HG03558 (cell line): ENCODE measurements at regions not wholly inside any gene's neighbourhood (a gene's known extent, or its start where the extent isn't known, plus 50 kb on each side); places are given as distances from the start of the nearest gene placed in this dataset.

ENCODE experiments used
- ATAC-seq: cut with Tn5 transposase; IDR thresholded peaks from one replicate; pipeline ENCODE4 v1.9.1; 2021; ENCODE audit warnings: moderate number of reproducible peaks; ENCODE audit not compliant: unreplicated experiment; ENCODE audit errors: extremely low read depth

DNA sequence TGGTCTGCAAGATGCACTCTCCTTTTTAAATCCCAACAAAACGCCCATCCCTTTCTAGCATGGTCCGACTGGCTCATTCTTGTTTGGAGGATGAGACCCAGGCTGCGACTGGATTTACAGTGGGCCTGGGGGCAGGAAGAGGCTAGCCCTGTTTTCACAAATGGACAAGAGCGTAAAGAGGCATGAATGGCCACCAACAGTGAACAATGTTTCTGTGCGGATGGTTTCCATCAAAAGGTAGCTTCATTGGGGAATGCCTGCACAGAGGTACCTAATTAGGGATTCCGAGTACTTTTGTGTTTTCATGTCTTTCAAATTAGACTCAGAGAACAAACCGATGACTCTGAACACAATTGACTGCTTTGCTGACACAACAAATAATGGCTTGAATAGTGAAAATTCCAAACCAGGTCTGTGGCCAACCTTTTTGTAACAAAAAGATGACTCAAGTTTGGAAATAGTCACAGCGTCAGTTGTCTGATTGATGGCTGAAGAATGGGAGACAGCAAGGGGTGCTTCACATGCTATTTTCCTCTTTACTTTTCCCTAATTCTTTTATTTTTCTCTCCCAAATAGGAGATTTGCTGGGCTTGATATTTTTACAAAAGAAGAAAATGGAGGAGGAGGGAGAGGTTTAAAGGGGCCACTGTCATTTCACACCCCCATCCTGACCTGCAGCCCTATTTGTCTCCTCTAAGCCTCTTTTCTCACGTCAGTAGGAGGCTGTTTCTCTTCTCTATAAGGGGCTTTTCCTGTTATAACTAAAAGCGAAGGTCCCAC lies 208.1 kb upstream of the S1PR3 start:
- no peak for ATAC-seq

DNA sequence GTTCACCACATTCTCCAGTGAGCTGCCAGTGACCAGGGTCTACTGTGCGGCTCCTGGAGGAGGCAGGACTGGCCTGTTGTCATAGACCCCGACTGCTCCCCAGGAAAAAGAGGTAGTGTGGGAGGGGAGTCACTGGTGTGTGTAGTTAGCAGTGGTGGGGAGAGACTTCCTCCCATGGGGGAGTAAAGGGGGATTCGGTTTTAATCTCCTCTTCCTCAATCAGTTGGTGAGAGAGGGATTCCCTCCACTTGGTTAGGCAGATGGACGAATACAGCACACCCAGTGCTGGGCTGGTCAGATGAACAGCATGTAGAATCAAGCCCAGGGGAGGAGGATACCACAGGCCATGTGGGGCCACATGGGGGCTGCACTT lies 207.6 kb upstream of the S1PR3 start:
- ATAC-seq: no peak

DNA sequence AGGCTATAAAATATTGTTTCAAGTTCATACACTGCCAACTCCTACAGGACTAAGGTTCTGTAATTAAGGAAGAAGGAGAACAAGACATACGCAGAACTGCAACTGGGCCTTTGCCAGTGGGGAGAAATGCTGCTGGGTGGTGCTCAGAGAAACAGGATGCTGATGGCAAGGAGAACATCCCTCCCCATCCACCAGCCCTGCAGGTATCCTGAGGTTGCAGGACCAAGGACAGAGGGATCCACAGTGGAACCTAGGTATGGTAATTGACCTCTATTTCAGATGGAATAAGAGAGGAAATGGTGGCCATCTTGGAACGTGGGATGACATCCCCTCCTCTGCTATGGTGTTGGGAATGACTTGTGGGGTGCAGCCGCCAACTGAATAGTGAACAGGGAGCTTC lies 206.3 kb upstream of the S1PR3 start:
- ATAC-seq: no peak

DNA sequence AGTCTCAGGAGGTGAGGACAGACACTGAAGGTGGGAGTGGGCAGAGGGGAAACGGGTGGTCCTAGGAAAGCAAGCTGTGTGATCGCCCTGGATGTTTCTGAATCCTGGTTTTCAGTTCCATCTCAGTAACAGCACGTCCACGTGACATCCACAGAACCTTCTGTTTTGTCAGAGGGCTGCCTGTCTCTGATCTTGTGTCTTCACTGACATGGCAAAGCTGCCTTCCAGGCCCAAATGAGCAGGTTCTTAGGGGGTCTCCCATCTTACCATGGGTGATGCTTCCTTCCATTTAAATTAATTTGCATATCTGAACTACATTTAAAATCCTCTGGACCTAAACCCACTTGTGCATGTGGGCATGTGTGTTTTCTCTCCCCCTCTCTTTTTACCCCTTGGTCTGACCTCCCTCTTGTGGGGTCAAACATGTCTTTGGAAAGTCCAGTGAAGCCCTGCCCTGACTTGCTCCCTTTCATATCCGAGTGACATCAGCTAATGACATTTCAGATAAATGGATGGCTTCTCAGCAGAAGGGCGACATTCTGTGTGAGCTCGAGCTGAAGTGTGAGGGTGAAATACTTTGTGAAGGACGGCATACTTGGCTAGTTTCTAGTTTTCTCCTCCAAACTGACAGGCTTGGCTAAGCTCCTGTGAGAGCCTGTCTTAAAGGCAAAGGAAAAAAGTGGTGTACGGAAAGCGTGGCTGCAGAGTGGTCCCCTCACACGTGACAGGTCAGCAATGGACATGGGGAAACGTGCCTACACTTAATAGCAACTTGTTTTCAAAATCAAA lies 204.8 kb upstream of the S1PR3 start:
- ATAC-seq: no peak

DNA sequence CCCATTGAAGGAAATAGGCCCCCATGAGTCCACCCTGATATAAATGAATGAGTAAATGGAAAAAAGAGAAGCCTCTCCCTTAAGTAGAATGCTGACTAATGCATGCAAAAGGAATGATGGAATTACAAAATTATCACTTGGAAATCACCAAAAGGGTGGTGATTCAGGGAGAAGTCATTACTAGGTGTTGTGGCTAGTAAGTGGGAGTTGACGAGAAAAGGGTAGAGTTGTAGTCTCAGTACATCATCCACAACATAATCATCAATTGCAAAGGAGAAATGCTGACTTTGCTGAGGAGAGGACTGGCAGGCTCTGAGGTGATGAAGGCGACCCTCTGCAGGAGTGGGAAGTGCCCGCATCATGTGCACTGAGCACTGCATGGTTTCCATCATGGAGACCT lies 201.5 kb upstream of the S1PR3 start:
- no peak for ATAC-seq

DNA sequence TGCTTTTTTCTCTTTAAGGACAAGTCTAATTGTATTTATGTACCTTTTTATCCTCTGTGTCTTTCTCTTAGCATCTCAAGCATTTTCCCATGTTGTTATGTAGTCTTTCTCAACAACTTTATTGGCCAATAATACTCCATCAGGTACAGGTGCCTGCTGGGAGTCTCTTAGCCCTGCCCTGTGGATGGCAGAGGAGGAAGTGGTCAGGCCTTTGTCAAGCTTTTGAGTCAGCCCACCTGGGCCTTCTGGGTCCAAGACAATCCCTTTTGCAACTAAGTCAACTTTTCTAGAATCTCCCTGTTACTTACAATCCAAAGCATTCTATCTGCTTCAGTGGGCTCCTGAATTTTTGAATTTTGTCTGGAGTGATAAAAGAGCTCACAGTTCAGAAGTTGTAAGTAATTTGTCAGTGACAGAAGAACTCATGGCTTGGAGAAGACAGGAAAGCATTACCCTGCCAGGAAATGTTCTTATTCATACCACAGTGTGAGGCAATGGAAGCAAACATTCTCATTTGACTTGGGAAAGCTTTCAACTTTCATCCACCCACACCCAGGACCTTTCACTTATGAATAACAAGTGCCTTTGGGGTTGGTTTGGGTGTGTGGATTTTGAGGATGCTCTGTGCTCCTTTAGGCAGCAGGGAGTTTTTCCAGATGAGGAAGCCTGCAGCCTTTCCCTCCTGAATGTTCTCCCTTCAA lies 200.0 kb upstream of the S1PR3 start:
- no peak for ATAC-seq

DNA sequence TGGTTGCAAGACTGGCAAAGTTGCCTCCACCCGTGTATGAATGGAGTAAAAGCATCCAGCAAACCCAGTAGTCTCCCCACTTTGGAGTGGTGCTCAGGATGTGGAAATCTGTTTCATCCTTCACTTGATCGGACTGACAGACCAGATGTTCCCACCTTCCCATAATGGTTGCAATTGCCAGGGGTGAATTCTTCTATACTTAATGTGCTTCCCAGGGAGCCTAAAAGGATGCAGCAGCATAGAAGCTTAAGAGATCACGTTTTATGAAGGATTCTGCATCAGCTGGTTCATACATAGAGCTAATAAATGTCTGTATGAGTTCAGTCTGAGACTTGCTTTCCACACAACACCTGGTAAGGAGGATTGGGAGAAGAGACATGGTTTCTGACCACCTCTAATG lies 198.8 kb upstream of the S1PR3 start:
- no peak for ATAC-seq

DNA sequence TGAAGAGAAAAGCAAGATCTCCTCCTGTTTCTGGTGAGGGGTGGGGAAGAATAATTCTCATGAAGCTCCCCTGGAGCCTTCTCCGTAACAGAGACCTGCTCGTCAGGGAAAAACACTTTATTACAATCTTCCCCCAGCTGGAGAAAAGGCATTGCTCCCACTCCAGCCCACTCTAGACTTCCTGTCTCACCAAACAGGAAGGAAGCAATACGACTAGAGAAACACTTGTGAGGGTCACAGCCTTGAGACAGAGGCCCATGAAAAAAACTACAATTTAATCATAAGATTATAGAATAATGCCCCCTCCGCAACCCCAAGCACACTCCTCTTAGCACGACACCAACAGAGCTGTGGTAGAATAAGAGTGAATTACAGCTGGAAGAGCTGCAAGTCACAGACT lies 197.2 kb upstream of the S1PR3 start:
- ATAC-seq: no peak

DNA sequence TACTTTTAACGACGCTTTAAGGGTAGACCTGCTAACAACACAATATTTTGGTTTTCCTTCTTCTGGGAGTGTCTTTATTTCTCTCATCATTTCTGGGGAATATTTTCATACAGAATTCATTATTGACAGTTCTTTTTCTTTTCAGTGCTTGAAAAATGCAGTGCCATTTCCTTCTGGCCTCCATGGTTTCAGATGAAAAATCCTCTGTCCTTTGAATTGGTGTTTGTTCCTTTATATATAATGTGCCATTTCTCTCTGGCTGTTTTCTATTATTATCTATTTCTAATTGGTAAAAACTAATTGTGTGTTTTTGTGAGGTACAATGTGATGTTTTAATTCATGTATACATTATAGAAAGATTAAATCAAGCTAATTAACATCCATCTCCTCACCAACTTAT lies 194.3 kb upstream of the S1PR3 start:
- no peak for ATAC-seq

DNA sequence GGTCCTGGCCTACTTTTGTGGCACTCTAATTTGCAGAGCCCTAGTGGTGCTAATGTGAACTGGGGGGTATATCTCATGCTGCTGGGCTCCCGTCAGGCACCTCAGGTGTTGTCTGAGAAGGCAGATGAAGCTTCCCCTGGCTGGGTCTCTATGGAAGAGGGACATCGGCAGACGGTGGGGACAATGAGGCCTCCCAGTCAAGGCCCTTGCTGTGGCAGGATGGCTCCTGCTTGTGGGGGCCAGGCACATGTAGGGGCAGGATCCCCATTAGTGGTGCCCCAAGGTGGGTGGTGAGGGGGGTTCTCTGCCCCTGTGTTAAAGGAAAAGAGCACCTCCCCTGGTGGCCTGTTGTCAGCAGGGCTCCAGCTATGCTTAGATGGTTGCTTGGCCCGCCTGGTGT lies 192.8 kb upstream of the S1PR3 start:
- ATAC-seq: no peak

DNA sequence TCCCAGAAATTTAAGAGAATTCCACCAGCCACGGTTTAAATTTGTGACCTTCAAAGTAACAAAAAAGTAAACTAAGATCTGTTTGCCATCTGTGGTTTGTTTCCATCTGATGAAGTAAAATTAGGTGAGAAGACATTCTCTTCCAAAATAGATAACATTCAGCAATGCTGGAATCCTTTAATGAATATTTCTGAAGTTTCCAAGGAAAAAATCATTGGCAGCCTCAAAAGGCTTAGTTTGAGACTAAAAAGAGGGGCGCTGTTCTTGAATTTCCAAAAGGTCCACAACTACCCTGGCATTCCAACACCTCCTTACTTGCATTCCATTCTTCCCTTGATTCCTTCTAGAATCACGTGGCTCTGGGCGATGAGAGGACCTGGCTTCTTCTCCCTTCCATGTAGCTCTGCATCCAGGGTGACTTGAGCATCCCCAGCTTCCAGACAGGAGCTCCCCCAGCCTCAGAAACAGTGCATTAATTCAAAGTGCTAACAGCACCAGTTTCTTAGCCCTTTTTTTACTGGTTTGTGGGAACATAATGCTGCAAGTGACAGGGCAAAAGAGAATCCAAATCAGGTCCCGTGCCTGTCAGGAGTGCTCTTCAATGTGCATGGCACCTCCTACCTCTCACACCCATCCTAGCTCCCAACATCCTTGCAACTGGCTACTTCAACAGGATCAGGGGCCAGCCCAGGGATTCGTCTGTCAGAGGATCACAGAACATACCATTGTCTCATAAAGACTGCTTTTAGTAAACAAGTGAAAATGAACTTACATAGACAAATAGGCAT lies 191.5 kb upstream of the S1PR3 start:
- ATAC-seq: no peak

DNA sequence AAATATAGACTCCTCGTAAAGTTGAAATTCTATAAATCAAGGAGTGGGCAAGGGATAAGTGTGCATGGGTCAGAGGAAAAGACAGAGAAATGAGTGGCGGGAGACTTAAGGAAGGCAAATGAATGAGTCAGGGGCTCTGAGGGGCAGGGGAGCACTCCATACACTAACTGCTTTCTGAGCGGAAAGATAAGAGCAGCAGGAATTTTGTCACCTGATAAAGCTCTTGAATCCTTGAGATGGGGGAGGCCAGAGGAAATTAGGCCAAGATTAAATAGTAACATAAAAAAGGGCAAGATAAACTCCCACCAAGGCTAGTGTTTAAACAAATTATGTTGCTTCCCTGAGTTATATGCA lies 191.0 kb upstream of the S1PR3 start:
- no peak for ATAC-seq

DNA sequence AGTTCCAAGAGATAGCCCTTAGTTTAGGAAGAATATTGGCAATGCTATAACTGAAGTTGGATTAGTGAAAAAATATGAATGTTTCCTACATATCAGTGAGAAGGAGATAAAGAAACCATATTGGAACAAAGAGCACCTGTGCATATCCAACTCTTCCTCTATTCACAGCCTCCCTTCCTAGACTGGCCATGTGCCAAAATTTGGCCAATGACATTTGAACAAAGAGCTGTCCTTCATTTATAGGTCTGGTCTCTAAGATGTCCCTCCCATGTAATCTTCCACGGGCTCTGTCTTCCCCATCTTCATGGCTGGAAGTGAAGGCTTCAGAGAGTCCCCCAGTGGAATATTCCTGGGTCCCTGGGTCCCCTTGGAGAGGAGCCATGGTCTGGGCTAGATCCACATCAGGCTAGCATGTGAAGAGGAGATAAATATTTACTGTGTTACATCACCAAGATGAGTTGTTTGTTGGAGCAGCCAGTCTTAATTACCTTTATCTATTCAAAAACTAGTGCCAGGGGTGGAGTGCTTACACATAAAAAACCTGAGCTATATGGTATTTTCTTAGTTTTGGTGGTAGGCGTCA lies 190.0 kb upstream of the S1PR3 start:
- no peak for ATAC-seq

DNA sequence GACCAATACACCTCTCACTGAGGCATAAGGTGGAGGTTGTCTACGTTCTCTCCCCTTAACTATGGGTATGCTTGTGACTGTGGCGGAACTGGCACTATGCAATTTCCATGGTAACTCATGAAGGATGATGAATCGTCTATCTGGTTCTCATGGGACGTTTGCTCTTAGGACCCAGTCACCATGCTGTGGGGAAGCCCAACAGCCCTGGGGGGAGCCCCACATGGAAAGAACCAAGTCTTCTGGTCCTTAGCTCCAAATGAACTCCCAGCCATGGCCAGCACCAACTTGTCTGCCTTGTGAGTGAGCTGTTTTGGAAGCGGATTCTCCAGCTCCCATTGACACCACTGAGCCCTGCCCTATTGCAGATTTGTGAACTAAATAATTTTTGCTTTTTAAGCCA lies 188.7 kb upstream of the S1PR3 start:
- ATAC-seq: no peak

DNA sequence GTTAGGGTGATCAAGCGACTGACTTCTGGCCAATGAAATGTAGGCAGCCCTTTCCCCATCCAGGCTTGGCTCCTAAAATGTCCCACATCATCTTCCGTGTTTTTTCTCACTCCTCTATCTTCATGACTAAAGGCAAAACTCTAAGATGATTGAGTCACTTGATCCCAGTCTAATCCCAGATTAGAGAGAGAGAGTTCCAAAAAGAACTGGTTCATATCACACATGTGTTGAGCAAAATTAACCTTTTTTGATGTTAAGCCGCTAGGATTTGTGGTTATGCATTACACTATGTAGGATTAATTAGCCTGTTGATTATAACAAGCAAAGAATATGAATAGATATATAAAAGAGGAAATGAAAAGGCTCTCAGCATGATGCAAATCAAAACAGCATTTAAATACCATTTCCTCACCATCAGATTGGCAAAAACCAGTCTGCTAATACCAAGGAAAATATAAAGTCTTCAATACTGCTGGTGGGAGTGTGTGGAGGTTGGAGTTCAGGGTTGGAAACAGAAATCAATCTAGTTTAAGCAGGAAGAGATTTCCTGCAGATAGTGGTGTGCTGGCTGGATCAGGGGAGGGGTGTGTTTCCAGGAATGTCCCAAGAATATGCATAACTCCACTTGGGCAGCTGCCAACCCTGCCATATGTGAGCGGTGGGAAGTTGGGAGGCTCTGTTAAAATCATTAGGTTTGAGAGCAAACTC lies 187.6 kb upstream of the S1PR3 start:
- ATAC-seq: no peak

DNA sequence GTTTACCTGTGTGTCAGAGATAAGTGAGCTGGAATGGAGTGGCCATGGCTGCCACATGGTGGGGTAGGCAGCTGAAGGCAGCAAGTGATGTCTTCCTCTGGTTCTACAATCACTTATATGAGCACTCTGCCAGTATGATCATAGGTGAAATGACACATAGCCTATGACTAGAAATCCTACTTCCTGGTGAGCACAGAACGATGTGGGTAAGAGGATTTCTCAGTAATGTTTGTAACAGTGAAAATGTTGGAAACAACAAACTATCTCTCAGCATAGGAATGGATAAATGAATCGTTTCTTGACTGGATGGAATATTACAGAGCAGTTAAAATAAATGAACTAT lies 187.0 kb upstream of the S1PR3 start:
- ATAC-seq: no peak

DNA sequence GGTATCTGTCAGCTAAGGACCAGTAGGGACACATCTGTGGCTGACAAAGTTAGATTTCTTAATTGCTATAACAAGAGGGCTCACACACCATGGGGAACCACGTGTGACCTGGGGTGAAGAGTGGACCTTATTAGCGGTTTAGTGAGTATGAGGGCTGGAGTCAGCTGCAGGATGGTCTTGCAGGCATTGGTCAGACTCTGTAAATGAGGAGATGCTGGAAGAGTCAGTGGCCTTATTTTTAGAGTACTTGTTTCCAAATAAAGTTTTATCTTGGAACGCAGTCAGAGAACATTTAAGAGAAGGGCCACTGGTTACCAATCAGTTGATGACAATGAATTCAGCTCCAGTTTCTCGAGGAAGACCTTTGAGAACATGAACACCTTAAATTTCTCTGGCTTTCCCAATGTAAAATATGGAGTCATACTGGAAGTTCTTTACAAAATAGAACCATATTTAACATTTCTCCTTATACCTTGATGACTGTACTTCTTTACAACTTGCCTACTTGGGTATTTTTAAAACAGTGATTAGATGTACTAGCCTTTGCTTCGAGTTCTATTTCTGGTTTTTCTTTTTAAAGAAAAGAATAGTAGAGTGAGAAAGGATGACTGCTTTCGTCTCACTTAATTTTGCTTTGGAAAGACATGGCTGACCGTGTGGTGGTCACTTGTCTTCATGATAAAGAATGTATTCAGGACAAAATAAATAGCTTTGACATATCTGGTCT lies 185.9 kb upstream of the S1PR3 start:
- ATAC-seq: no peak

DNA sequence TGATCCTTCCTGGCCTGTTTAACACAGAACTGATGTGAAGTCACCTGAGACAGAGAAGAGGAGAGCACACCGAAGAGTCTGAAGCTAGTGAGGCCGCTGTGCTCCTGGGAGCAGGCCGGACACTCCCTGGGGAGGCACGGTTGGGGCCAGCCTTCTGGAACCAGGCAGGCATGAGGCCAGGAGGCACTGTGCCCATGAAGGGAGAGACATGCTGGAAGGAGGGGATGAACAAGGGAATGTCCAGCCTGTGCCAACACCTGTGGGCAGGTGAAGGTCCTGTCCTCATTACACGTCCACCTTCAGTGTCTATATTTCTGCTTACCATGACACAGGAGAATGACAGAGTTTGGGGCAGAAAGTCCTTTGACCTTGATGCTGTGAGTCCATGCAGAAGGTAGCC lies 183.8 kb upstream of the S1PR3 start:
- ATAC-seq: no peak

DNA sequence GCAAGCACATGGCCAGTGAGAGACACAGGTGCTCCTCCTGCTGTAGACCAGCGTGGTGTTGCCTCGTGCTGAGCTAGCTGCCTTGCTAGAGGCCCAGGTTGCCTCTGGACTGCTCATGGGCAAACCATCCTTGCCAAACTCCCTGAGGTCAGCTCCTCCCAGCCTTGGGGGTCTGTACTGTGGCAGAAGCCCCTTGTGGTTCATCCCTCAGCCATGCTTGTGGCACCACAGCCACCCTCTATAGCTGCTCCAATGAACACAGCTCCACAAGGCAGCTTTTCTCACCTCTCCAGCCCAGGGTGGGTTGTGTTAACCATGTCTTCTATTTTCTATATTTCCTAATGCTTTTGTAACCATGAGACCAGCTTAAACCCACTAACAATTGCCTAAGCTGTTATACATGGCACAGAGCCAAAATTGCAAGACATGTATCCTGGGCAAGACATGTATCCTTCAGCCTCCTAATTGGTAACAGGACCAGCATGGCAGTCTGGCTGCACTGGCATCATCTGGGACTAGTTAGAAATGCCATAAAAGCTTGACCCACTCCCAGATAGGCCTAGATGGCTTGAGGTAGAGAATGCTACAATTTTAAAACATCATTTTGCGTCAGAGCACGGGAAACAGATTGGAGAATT lies 183.1 kb upstream of the S1PR3 start:
- ATAC-seq: no peak
